Neural progenitor cell (in vitro differentiated cells): ENCODE measurements at regions not wholly inside any gene's neighbourhood (a gene's known extent, or its start where the extent isn't known, plus 50 kb on each side); places are given as distances from the start of the nearest gene placed in this dataset.

Source experiments
- CTCF ChIP-seq: fragments of 200-600 bp; sonication (generic); IDR thresholded peaks from 2 replicates; pipeline ENCODE4 v1.5.1; 2017; ENCODE audit warnings: antibody characterized with exemption, mild to moderate bottlenecking
- EZH2 ChIP-seq: fragments of 200-600 bp; sonication (generic); IDR thresholded peaks from 2 replicates; pipeline ENCODE4 v1.6.1; 2017; ENCODE audit warnings: antibody characterized with exemption, mild to moderate bottlenecking, moderate library complexity

- TF ChIP-seq CTCF (no peak), EZH2 (no peak)
These were observed 259.7 kb downstream of the AHR start for GRCh38 chr7:17558135-17558534.
